ENCODE measurements at regions not wholly inside any gene's neighbourhood (a gene's known extent, or its start where the extent isn't known, plus 50 kb on each side); places are given as distances from the start of the nearest gene placed in this dataset.

DNA sequence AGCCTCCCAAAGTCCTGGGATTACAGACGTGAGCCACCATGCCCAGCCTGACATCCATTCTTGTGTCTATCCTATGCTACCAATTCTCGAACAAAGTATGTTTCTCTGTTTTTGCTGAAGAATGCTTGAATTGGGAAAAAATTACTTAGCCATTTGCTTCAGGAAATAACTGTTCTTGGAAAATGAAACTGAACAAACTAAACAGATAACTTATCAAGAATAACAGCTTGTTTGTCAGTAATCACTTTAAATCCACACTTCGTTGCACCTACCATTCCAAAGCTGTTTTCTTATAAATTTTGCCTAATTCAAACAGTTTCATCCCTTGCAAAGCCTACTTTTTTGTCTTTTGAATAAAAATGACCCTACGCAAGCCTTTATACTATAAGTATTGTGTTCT is 672.9 kb downstream of the SUCLG1 start:
- no peak for TF ChIP-seq EZH2 (IDR thresholded peaks at IDR 0.05; ENCODE audit: borderline replicate concordance, low read length)
- TF ChIP-seq, protein P1, sequence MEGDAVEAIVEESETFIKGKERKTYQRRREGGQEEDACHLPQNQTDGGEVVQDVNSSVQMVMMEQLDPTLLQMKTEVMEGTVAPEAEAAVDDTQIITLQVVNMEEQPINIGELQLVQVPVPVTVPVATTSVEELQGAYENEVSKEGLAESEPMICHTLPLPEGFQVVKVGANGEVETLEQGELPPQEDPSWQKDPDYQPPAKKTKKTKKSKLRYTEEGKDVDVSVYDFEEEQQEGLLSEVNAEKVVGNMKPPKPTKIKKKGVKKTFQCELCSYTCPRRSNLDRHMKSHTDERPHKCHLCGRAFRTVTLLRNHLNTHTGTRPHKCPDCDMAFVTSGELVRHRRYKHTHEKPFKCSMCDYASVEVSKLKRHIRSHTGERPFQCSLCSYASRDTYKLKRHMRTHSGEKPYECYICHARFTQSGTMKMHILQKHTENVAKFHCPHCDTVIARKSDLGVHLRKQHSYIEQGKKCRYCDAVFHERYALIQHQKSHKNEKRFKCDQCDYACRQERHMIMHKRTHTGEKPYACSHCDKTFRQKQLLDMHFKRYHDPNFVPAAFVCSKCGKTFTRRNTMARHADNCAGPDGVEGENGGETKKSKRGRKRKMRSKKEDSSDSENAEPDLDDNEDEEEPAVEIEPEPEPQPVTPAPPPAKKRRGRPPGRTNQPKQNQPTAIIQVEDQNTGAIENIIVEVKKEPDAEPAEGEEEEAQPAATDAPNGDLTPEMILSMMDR (IDR thresholded peaks at IDR 0.05; ENCODE audit: low read length): no peak
